Glomerular endothelial cell (primary cell): ENCODE measurements at regions not wholly inside any gene's neighbourhood (a gene's known extent, or its start where the extent isn't known, plus 50 kb on each side); places are given as distances from the start of the nearest gene placed in this dataset.
A peak's percentile ranks its signal among the peaks of the same experiment; 100 is the strongest.

Source experiments
- DNase-seq: peaks from one replicate; pipeline ENCODE4 v3.0.0-alpha.2; 2011; ENCODE audit warnings: low read depth, low spot score; ENCODE audit errors: extremely low read depth

- no peak for DNase-seq
Measured at GRCh38 chr12:114776731-114777442, 92.9 kb upstream of the TBX3 start.

GRCh38 chr12:114774699-114775098 is 90.7 kb upstream of the TBX3 start:
- DNase-seq = no peak

DNA sequence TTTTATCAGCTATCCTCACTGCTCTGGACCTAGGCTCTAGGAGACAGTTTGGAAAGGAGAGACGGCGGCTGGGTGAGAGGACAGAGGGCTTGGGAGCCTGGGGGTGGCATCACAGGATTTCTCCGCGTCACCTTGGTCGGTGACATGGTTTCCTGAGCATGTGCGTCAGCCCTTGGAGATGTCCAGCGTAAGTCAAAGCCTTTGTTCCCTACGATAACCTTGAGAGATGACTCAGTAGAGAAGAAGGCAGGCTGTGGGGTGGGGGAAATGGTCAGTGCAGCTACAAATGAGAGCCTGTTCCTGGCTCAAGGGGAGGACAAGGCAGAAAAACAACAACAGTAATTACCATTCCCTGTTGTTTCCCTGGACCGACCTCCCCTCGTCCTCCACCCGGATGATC is 90.2 kb upstream of the TBX3 start:
- peak; percentile 23 for DNase-seq

DNA sequence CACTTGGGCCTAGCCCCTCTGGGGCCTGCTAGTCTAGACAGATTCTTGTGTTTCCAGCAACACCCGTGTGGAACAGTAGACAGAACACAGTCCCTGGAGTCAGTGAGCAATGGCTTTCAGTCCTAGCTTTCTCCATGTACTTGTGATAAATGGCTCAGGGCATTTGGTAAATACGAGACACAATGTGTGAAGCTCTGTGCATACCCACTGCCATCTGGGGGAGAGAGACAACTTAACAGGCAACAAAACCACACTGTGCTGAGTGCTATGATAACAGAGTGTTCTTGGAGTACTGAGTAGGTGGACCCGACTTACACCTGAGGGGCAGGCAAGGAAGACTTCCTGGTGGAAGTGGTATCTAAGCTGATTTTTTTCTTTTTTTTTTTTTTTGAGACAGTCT is 86.3 kb upstream of the TBX3 start:
- DNase-seq = no peak

GRCh38 chr12:114769634-114770033 is 85.7 kb upstream of the TBX3 start:
- DNase-seq = no peak

- DNase-seq = no peak
Measured at GRCh38 chr12:114767906-114768722, 84.1 kb upstream of the TBX3 start.

GRCh38 chr12:114767084-114767760 is 83.2 kb upstream of the TBX3 start:
- DNase-seq = no peak

GRCh38 chr12:114765960-114766691 is 82.2 kb upstream of the TBX3 start:
- no peak for DNase-seq

GRCh38 chr12:114764510-114764909 is 80.5 kb upstream of the TBX3 start:
- DNase-seq = no peak

- no peak for DNase-seq
Measured at GRCh38 chr12:114762490-114763110, 78.6 kb upstream of the TBX3 start.

DNA sequence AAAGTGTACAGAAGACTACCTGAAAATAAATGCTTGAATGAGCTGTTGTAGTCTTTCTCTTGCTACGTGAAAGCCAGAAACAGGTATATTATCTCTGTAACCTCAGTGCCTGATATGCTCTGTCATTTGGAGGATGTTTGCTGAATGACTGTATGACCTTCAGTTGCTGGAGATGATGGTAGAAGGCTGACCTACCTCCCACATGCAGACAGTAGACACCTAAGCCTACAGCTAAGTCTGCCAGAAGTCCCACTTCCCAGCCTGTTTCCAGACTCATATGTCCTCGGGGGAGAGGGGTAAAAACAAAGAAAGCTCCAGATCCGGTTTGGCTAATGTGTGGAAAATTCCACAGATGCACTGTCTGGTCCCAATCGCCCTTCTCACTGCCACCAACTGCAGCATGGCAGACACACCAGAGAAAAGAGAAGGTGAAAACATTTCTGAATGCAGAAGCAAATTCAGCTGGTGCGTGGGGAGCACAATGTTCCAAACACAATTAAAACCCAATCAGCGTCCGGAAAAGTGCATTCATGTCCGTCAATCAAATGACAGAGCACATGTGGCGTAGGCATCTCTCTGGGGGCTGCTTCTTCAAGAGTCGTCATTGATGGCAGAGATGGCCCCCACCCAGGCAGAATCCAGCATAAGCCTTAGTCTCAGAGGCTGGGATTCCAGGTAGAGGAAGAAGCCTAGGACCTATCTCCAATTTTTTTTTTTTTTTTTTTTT is 76.3 kb upstream of the TBX3 start:
- DNase-seq = no peak

GRCh38 chr12:114759635-114760034 is 75.7 kb upstream of the TBX3 start:
- no peak for DNase-seq

DNA sequence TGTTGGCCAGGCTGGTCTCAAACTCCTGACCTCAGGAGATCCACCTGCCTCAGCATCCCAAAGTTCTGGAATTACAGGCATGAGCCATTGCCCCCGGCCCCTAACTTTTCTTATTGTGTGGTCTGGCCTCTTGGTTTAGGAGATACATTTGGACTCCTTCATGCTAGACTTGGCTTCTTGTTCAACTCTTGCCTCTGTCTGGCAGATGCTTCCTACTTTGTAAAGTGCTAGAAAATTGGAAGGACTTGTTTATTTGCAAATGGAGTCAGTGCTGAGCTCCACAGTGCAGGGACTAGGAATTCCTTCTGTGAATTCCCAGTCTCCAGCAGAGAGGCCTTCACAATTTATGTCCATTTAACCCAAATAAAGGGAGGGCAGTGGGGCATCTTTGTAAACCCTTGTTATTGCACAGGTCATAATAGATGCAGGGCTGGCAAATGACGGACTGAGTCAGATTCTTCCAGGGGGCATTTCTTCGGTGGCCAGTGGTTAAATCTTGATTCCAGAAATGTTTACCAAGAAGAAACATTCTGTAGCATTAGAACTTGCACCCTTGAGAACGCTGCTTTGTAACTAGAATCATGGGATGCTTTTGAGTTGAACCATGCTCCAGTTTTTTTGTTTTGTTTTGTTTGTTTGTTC is 73.8 kb upstream of the TBX3 start:
- no peak for DNase-seq

DNA sequence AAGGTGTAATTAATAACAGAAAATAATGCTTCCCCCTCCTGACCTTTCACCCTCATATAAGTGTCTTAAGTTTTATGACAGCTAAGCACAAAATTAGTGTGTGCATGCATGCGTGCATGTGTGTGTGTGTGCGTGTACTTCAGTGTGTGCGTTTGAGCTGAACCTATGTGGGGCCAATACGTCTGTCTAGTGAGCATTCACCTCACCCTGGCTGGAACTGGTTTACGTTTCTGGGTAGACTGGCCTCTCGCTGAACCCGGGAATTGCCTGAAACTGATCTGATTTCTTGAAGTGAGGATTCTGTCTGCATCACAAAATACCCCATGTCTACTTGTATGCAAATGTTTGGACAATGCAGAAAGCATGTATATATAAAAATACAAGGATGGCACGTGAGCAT is 68.2 kb upstream of the TBX3 start:
- DNase-seq = no peak

DNA sequence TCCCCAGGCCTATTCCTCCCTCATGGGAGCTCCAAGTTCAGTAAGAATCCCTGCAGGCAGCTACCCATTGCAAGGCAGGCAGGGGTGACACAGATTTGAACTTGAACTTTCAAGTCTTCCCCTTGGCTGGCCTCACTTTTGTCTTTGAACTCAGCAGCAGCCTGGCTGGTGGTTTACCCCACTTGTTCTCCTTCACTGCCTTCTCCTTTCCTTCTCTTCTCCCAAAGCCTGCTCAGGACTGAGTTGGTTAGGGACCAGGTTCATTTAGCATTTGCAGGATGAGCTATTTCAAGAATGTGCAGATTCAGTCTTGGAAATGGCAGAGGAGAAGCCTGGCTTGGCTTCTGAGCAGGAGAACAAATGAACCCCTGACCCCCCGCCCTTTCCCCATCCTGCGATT is 67.7 kb upstream of the TBX3 start:
- no peak for DNase-seq

DNA sequence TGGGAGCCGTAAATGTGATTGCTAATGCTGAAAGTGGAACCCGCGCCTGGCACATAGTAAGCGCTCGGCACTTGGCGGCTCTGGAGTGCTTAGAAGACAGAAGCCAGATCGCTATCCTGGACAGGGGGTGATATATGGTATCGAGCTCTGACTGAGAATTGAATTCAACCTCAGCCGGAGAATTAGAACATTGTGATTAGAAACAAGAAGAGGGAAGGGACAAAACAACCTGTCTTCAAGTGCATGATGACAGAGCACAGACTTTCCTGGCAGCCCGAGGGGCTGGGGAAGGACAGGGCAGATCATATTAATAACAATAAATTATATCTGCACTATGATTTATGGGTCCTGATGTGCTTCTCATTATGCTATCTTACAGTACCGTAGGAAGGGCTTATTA is 66.9 kb upstream of the TBX3 start:
- DNase-seq = no peak

DNA sequence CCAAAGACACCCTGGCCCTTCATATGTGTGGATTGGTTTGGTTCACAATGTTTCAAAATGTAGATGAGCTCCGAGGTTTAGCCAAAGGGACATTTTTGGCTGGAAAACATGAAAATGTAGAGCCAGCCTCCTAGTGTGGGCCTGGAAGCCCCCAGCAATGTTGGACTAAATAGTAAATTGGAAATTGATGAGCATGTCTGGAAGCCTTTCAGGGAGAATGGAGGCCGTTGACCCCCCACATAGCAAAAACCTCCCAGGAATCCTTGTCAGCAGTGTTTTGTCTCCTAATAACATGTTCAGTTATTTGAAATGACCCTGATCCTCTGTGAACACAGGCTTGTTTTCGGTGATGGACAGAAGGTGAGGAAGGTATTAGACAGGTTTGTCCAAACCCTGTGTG is 65.1 kb upstream of the TBX3 start:
- DNase-seq = no peak

DNA sequence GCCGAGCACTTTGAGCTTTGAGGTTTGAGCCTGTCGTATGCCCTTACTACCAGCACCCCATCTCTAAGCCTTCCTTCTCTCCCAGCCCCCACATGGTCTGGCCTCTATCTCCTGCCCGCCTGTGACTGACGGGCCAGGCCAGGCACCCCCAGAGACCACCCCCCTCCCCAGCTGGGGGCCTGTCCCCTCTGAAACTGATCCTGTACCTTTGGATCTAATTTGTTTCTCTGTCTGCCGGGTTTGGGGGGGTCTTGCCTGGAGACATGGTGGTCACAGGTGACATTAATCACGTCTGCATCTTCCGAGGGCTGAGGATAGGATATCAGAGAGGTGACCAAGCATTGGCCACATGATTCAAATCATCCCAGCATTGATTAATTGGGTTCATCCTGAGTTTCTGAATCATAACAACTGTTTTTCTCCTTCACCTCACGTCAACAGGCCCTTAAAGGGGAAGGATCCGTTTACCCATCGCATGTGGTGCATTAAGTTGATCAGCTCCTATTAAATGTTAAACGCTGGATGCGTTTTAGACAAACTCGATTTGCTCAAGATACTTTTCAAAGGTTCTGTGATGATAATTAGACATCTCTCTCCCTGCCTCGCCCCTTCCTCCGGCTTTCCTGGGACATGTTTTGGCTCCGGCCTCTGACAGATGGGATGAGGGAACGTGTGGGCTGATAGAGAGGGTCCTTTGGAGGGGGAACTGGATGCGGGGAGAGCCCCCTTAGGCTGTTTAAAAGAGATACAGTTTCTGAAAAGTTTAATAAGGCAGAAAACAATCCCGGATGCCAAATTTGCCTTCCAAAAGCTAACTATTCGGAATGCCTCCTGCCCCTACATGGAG is 63.3 kb upstream of the TBX3 start:
- no peak for DNase-seq
